K562 (cell line): ENCODE measurements at regions not wholly inside any gene's neighbourhood (a gene's known extent, or its start where the extent isn't known, plus 50 kb on each side); places are given as distances from the start of the nearest gene placed in this dataset.

Experiments used
- ATAC-seq: fragments of 200-7000 bp; cut with Tn5 transposase; 3 replicates; pipeline ENCODE4 v1.9.1; 2020; ENCODE audit warnings: moderate library complexity
- BruUV-seq: library from RNA; stranded (reverse); fragments of 400-500 nt; replicated peaks from 2 replicates; lab custom pipeline; 2021; lab: Mats Ljungman, UMichigan
- CTCF ChIA-PET: fragments of 300-600 bp; formaldehyde crosslinking; extraction: SDS; loops from one replicate; lab custom pipeline; 2021; ENCODE audit warnings: low intra/inter-chr PET ratio; lab: Yijun Ruan, JAX
- POLR2A ChIA-PET: fragments of 300-600, 350-650 bp; sonication (Branson Sonifier 250); formaldehyde crosslinking; extraction: SDS; loops from one replicate; lab custom pipeline; 2021; ENCODE audit warnings: antibody characterized with exemption, inconsistent platforms; lab: Yijun Ruan, JAX
- DNase-seq, 4 experiments: peaks; one replicate each; pipeline versions ENCODE4 v3.0.0 to v3.0.0-alpha.2; 2011 to 2018; ENCODE audit warnings: low spot score in 3 of 4, mixed read lengths in 3 of 4; ENCODE audit errors: extremely low read depth in 1 of 4
- FAIRE-seq: peaks from 2 replicates; lab custom pipeline; 2011; peaks lifted over from hg19 to GRCh38; lab: Jason Lieb, UNC
- H2AFZ ChIP-seq: 2 replicates; pipeline ENCODE4 v1.6.0; 2011; ENCODE audit warnings: low read depth, low read length, control low read depth, inconsistent platforms
- H3K27ac ChIP-seq: fragments of 200-600 bp; 3 replicates; pipeline ENCODE4 v1.8.0; 2011; ENCODE audit warnings: low read depth, mild to moderate bottlenecking, control low read depth, inconsistent platforms, low read length, moderate library complexity, mixed read lengths; ENCODE audit errors: extremely low read depth
- H3K27me3 ChIP-seq, 2 experiments: fragments of 300-600 bp in 1 of 2; 2 replicates in 1 of 2; 3 replicates in 1 of 2; pipeline versions ENCODE4 v1.6.0 to v1.8.0; 2011; ENCODE audit warnings: inconsistent platforms in 2 of 2, low read length in 2 of 2, mild to moderate bottlenecking in 1 of 2, mixed read lengths in 1 of 2, moderate library complexity in 1 of 2; ENCODE audit not compliant: control insufficient read depth in 2 of 2, insufficient read depth in 2 of 2
- H3K36me3 ChIP-seq: fragments of 300-600 bp; 3 replicates; pipeline ENCODE4 v1.8.0; 2011; ENCODE audit warnings: mild to moderate bottlenecking, low read length, inconsistent platforms; ENCODE audit not compliant: control insufficient read depth, insufficient read depth
- H3K4me1 ChIP-seq, 2 experiments: fragments of 200-600 bp in 1 of 2; replicated peaks in 1 of 2; 2 replicates in 1 of 2; 3 replicates in 1 of 2; pipeline versions ENCODE4 v1.5.1 to v1.8.0; 2011; ENCODE audit warnings: inconsistent platforms in 2 of 2, low read length in 2 of 2, mild to moderate bottlenecking in 1 of 2, mixed read lengths in 1 of 2, moderate library complexity in 1 of 2; ENCODE audit not compliant: control insufficient read depth in 2 of 2, insufficient read depth in 2 of 2
- H3K4me2 ChIP-seq: 2 replicates; pipeline ENCODE4 v1.6.1; 2011; ENCODE audit warnings: low read length, control low read depth, inconsistent platforms, mixed read lengths; ENCODE audit not compliant: insufficient read depth
- H3K4me3 ChIP-seq: fragments of 200-600 bp; sonication (generic), shearing (Covaris generic); 2 replicates; pipeline ENCODE4 v1.5.1; 2016; ENCODE audit warnings: control low read depth, inconsistent platforms
- H3K79me2 ChIP-seq: fragments of 200-600 bp; 3 replicates; pipeline ENCODE4 v1.8.0; 2011; ENCODE audit warnings: low read length, inconsistent platforms; ENCODE audit not compliant: control insufficient read depth, insufficient read depth
- H3K9ac ChIP-seq, 2 experiments: 2 replicates each; pipeline versions ENCODE4 v1.6.0 to v1.6.1; 2011; ENCODE audit warnings: low read depth in 2 of 2, low read length in 2 of 2, control low read depth in 1 of 2, inconsistent platforms in 1 of 2, mild to moderate bottlenecking in 1 of 2, mixed read lengths in 1 of 2; ENCODE audit not compliant: insufficient read depth in 1 of 2
- H3K9me1 ChIP-seq: one replicate; pipeline ENCODE4 v1.6.0; 2011; ENCODE audit warnings: inconsistent platforms, mild to moderate bottlenecking, low read length, moderate library complexity; ENCODE audit not compliant: control insufficient read depth, insufficient read depth
- H3K9me3 ChIP-seq: replicated peaks from 2 replicates; pipeline ENCODE4 v1.5.1; 2011; ENCODE audit warnings: low read depth, low read length, inconsistent platforms; ENCODE audit not compliant: control insufficient read depth, insufficient read depth
- H4K20me1 ChIP-seq: replicated peaks from 2 replicates; pipeline ENCODE4 v1.6.1; 2011; ENCODE audit warnings: low read length, inconsistent platforms, mixed read lengths; ENCODE audit not compliant: control insufficient read depth, insufficient read depth
- FOXK2 ChIP-seq, 2 experiments: fragments of 450-650 bp; IDR thresholded peaks in 1 of 2; conservative IDR thresholded peaks in 1 of 2; 2 replicates each; pipeline ENCODE4 v1.6.1; 2016; ENCODE audit warnings: low read depth in 2 of 2, mild to moderate bottlenecking in 1 of 2
- KDM1A ChIP-seq, 2 experiments: fragments of 450-650 bp; IDR thresholded peaks; 2 replicates each; pipeline ENCODE4 v1.6.1; 2016; ENCODE audit warnings: mild to moderate bottlenecking in 2 of 2
- MITF ChIP-seq: IDR thresholded peaks from 2 replicates; pipeline ENCODE4 v1.6.1; 2014; ENCODE audit warnings: antibody characterized with exemption
- MYC ChIP-seq, 2 experiments: fragments of 250-450 bp in 1 of 2; sonication (Bioruptor Pico) in 1 of 2; IDR thresholded peaks; 2 replicates each; pipeline versions ENCODE4 v1.5.1 to v1.6.1; 2012 to 2021; ENCODE audit warnings: low read depth in 2 of 2, borderline replicate concordance in 1 of 2, improper control_type of control experiment in 1 of 2, low read length in 1 of 2, mild to moderate bottlenecking in 1 of 2, moderate library complexity in 1 of 2
- NELFE ChIP-seq: IDR thresholded peaks from 2 replicates; pipeline ENCODE4 v1.6.1; 2011; ENCODE audit warnings: mild to moderate bottlenecking; ENCODE audit not compliant: insufficient read depth, insufficient read length
- PHF8 ChIP-seq: fragments of 200-600 bp; sonication (generic); IDR thresholded peaks from 2 replicates; pipeline ENCODE4 v1.6.1; 2012; ENCODE audit warnings: mixed run types, mild to moderate bottlenecking, inconsistent platforms, low read length, moderate library complexity, borderline replicate concordance
- SMARCA5 ChIP-seq: fragments of 450-650 bp; IDR thresholded peaks from 2 replicates; pipeline ENCODE4 v1.6.1; 2016
- TAF1 ChIP-seq: IDR thresholded peaks from 2 replicates; pipeline ENCODE4 v1.6.1; 2011; ENCODE audit warnings: mild to moderate bottlenecking, low read length, moderate library complexity; ENCODE audit not compliant: insufficient read depth, control insufficient read depth, severe bottlenecking; ENCODE audit errors: extremely low read depth
- ZBTB12 ChIP-seq: fragments of 250-450 bp; sonication (Bioruptor Pico); IDR thresholded peaks from 2 replicates; pipeline ENCODE4 v1.4.0; 2020
- ZC3H8 ChIP-seq: fragments of 450-650 bp; IDR thresholded peaks from 2 replicates; pipeline ENCODE4 v1.6.1; 2017
- ZNF175 ChIP-seq: fragments of 200-800 bp; sonication (Bioruptor generic); IDR thresholded peaks from 2 replicates; pipeline ENCODE4 v1.6.1; 2016; ENCODE audit warnings: low read depth, mild to moderate bottlenecking, missing genetic modification characterization, missing compliant biosample characterization
- ZNF76 ChIP-seq: fragments of 250-450 bp; sonication (Bioruptor Pico); IDR thresholded peaks from 2 replicates; pipeline ENCODE4 v1.4.0; 2020; ENCODE audit warnings: mild to moderate bottlenecking, moderate library complexity, borderline replicate concordance
- ZNF79 ChIP-seq: fragments of 250-450 bp; sonication (Bioruptor Pico); IDR thresholded peaks from 2 replicates; pipeline ENCODE4 v1.4.0; 2020; ENCODE audit warnings: low read depth, mild to moderate bottlenecking, moderate library complexity
- ZZZ3 ChIP-seq: fragments of 450-650 bp; IDR thresholded peaks from 2 replicates; pipeline ENCODE4 v1.6.1; 2016; ENCODE audit warnings: antibody characterized with exemption, mild to moderate bottlenecking, moderate library complexity
- WGBS: fragments of 100-300 bp; shearing (Covaris generic); methylation state at CpG from one replicate; pipeline ENCODE4 v1.1.6; 2016; ENCODE audit warnings: low coverage, mixed read lengths; ENCODE audit not compliant: insufficient coverage; ENCODE audit errors: missing lambda C conversion rate; 5-methylcytosine and 5-hydroxymethylcytosine counted together
- in situ Hi-C: fragments of 300-500 bp; cut with MboI; formaldehyde crosslinking; loops from 4 replicates; pipeline ENCODE4 v1.15.0; 2018; ENCODE audit warnings: inconsistent platforms, mixed read lengths
- intact Hi-C: fragments of 100-400 bp; cut with micrococcal nuclease; formaldehyde crosslinking; loops from 2 replicates; pipeline ENCODE4 v1.14.2; 2022
- TF ChIP-seq, protein P1 (sequence below): sonication (generic); formaldehyde crosslinking; IDR thresholded peaks from 2 replicates; pipeline ENCODE4 v1.8.0; 2022; ENCODE audit warnings: mild to moderate bottlenecking, missing genetic modification reagents

- H3K4me3 ChIP-seq: no peak overlapping the region
- peaks cover 0 to 4% of the 10 kb centered on the region in 2 experiments; a peak in 1 of 5 replicates for H3K27me3 ChIP-seq
- no peak overlapping the region for H3K4me2 ChIP-seq
- 0% methylated on average over 1 of the region's 1 CpG for WGBS
- ATAC-seq (no peak), DNase-seq (no peak), FAIRE-seq (no peak)
- no peak overlapping the region for H3K9ac ChIP-seq
- H3K9me3 ChIP-seq: no peaks in the 10 kb centered on the region
- H4K20me1 ChIP-seq: no peaks in the 10 kb centered on the region
- intact Hi-C loops (no loop called here), in situ Hi-C loops (no loop called here)
- CTCF ChIA-PET: no interaction called here
- no peaks in the 10 kb centered on the region for H3K79me2 ChIP-seq
- no peaks in the 10 kb centered on the region for H3K9me1 ChIP-seq
- H3K27ac ChIP-seq: no peak overlapping the region
- POLR2A ChIA-PET: no interaction called here
- BruUV-seq: no TSS peak
- H2AFZ ChIP-seq: no peak overlapping the region
- no peaks in the 10 kb centered on the region for H3K36me3 ChIP-seq
- TF ChIP-seq SMARCA5 (no peak), ZC3H8 (no peak), ZBTB12 (CRISPR knock-in tag) (no peak), NELFE (no peak), MYC (IDR thresholded peaks at IDR 0.05; ENCODE audit: low read depth, low read length) (no peak), MYC (CRISPR knock-in tag; IDR thresholded peaks at IDR 0.05; ENCODE audit: borderline replicate concordance, low read depth) (no peak), MITF (no peak), ZNF76 (CRISPR knock-in tag) (no peak), ZNF175 (CRISPR knock-in tag) (no peak), TAF1 (no peak), ZZZ3 (no peak), PHF8 (no peak), KDM1A (IDR thresholded peaks at IDR 0.05) (no peak), ZNF79 (CRISPR knock-in tag) (no peak), FOXK2 (conservative IDR thresholded peaks at IDR 0.05 in 1 of 2, IDR thresholded peaks at IDR 0.05 in 1 of 2; ENCODE audit: low read depth in 2 of 2) (no peak)
- TF ChIP-seq, protein P1, sequence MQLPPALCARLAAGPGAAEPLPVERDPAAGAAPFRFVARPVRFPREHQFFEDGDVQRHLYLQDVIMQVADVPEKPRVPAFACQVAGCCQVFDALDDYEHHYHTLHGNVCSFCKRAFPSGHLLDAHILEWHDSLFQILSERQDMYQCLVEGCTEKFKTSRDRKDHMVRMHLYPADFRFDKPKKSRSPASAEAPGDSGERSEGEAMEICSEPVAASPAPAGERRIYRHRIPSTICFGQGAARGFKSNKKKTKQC: no peak
- no peaks in the 10 kb centered on the region for H3K4me1 ChIP-seq
These were observed 273.1 kb downstream of the DRD1 start for GRCh38 chr5:175170899-175171298.
